CD4-positive, alpha-beta T cell treated with Interleukin-17A for 1 hour (primary cell): ENCODE measurements at regions not wholly inside any gene's neighbourhood (a gene's known extent, or its start where the extent isn't known, plus 50 kb on each side); places are given as distances from the start of the nearest gene placed in this dataset.
A peak's percentile ranks its signal among the peaks of the same experiment; 100 is the strongest.
"Not testable (repeated sequence)": the region's sequence is repeated elsewhere in the genome, so short reads cannot be mapped to it uniquely, and the experiment has no call there.

Experiments used
- DNase-seq: peaks from one replicate; pipeline ENCODE4 v3.0.0-alpha.2; 2020

DNA sequence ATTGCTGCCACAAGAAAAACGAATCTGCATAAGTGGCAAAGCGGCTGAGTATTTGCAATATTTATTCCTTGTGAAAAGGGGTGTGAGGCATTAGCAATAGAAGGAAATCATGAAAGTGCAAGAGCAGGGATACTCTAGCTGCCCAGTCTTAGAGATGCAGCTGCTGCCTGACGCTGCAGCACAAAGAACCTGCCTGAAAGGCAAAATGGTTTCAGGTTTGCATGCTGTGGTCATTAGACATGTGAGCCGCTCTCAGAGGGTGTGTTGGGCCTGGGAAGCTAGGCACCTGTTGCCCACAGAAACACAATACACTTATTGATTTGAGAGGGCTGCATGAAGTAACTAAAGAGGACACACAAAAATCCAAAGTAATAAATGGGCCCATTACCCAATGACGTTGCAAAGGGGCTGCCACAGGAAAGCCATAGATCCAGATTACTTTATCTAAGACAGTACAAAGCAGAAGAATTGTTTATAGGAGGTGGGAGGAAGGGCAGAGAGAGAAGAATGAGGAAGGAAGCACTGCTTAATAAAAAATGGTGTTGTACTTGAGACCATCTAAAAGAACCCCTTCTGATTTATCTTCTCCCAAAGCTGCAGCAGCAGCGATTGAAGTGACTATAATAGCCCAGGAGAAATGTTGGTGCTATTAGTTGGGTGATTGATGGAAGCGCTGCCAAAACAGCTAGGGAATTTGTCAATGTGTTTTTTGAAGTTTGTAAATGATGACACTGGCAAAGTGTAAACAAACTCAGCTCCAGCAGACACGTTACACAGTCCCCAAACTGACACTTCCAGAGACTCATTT is 492.4 kb upstream of the ACVR2A start:
- no peak for DNase-seq

GRCh38 chr2:147351784-147352183 is 493.0 kb upstream of the ACVR2A start:
- no peak for DNase-seq

GRCh38 chr2:147348931-147349555 is 495.8 kb upstream of the ACVR2A start:
- DNase-seq = no peak

DNA sequence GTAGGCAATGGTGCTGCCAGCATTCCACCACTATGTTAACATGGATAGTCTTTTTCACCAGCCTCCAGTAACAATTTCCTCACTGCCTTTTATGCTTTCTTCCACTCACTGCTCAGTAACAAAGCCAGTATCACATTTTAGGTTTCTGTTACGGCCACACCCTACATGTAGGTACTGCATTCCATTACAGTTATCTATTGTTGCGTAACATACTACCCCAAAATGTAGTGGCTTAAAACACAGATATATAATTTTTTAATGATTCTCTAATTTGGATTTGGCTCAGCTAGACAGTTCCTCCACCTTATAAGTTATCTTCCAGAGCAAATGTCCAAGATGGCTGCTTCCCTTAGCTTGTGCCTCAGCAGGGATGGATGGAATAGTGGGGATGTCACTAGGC is 498.7 kb upstream of the ACVR2A start:
- no peak for DNase-seq

- DNase-seq = no peak
Observed at GRCh38 chr2:147345246-147345645, 499.6 kb upstream of the ACVR2A start.

- DNase-seq = no peak
Observed at GRCh38 chr2:147342329-147342728, 502.5 kb upstream of the ACVR2A start.

DNA sequence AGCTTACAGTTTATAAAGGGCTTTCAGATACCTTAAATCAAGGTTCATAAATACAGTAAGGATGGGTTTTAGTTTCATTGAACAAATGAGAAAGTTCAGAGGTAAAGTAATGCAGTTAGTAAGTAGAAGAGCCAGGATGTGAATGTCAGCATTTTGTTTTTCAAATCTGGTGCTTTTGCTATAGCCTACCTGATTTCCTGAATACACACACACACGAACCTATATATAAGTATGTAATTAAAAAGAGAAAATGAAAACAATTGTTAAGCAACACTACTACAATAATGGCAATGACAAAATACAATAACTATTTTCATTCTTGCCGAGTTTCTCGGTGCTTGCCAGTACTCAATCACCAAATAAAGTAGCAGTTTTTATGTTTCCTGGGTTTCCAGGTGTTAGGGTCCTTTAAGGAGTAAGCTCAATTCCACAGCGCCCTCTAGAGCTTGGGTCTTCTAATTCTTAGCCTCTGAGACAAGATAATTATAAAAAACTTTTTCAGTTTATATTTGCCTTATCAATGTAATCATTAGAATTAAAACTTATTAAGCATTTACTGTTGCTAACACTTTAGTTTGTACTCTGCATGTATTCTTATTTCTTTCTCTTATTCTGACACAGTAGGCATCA is 512.9 kb upstream of the ACVR2A start:
- DNase-seq = peak; percentile 60

DNA sequence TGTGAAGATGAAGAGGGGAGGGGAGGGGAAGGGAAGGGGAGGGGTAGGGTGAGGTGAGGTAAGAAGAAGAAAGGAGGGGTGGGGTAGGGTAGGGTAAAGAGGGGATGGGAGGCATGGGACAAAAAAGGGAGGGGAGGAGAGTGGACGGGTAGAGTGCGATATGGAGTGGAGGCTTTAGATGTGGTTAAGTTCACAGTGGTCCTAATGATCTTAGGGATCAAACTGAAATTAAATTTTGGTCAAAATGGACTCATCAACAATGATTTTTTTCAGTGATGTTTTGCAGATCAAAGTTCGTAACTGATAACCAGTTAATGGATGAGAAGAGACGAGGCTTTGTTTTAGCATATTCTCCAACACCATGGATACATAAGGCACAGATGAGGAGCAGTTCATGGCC is 513.9 kb upstream of the ACVR2A start:
- DNase-seq = no peak

- DNase-seq = peak; percentile 8
Observed at GRCh38 chr2:147327613-147328012, 517.2 kb upstream of the ACVR2A start.

- no peak for DNase-seq
Observed at GRCh38 chr2:147325990-147326389, 518.8 kb upstream of the ACVR2A start.

- DNase-seq = no peak
Observed at GRCh38 chr2:147320146-147320545, 524.7 kb upstream of the ACVR2A start.

DNA sequence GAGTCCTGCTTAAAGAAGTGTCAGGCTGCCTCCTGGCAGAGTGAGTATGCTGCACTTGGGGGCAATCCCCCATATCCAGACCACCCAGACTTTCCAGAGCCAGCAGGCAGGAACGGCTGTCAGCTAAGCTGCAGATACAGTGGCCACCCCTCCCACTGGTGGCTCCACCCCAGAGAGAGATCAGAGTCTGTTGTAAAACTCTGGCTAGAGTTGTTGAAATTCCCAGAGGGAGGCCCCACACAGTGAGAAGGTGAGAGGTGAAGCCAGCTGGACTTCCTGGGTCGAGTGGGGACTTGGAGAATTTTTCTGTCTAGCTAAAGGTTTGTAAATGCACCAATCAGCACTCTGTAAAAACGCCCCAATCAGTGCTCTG is 533.8 kb upstream of the ACVR2A start:
- no peak for DNase-seq

- DNase-seq = no peak
Observed at GRCh38 chr2:147310335-147311057, 534.3 kb upstream of the ACVR2A start.

DNA sequence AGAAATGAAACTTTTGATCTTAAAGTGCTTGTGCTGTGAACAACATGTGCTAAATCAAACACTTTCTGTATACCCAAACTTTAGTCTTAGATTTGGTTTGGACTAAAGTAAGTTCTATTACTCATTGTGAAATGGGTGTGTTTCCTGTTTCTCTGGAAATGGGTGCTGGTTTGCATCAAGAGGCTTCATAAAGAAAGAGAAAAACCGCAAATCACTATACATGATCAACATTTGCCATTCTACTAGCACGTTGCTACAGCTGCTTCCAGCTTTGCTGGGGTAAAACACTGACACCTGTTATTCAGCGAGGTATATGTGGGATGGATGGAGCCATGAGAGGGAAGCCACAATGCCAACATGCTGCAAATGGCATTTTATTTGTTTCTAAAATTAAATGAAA is 547.0 kb upstream of the ACVR2A start:
- peak; percentile 53 for DNase-seq

GRCh38 chr2:147294825-147295392 is 549.9 kb upstream of the ACVR2A start:
- DNase-seq = no peak

GRCh38 chr2:147293991-147294824 is 550.6 kb upstream of the ACVR2A start:
- DNase-seq = peak; percentile 7

DNA sequence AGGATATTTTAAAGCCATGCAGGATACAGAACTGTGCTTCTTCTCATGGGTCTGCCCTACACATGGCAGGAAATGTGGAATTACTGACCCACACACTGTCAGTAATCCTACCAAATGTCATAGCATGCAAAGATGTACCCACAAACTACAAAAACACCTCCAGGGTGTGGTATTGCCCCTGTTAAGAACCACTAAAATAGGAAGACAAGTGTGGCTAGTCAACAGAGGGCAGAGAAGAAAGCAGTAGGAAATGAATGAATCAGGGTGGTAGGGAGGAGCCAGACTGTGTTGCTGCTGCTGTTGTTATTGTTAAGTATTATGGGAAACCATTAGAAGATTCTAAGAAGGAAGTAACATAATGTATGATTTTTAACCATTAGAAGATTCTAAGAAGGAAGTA is 556.7 kb upstream of the ACVR2A start:
- DNase-seq = peak; percentile 69

- DNase-seq = no peak
Observed at GRCh38 chr2:147275943-147276342, 568.9 kb upstream of the ACVR2A start.

DNA sequence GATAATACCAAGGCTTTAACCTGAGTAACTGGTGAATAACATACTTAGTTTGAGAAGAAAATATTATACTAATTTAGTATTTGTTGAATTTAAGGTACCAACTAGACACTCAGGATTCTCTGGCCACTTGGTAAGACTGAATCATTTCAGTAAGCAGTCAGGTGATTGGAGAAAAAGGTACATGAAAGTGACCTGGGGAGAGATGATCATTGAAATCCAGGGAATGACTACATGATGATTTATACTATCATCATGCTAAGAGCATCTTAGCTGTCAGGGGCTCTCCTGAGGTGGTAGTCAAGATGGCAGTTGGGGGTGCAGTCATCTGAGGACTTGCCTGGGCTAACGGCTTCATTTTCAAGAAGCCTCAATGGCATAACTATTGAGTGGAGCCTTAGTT is 571.2 kb upstream of the ACVR2A start:
- no peak for DNase-seq

GRCh38 chr2:147273106-147273505 is 571.7 kb upstream of the ACVR2A start:
- no peak for DNase-seq

DNA sequence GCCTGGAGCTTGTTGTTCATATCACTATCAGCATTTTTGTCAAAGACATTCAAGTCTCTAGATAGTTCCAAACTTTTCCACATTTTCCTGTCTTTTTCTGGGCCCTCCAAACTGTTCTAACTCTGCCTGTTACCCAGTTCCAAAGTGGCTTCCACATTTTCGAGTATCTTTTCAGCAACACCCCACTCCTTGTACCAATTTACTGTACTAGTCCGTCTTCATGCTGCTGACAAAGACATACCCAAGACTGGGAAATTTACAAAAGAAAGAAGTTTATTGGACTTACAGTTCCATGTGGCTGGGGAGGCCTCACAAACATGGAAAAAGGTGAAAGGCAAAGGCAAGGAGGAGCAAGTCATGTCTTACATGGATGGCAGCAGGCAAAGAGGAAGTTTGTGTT is 575.2 kb upstream of the ACVR2A start:
- not testable (repeated sequence) for DNase-seq

- no peak for DNase-seq
Observed at GRCh38 chr2:147260241-147260640, 584.6 kb upstream of the ACVR2A start.
